AG04449 (cell line): ENCODE measurements at regions not wholly inside any gene's neighbourhood (a gene's known extent, or its start where the extent isn't known, plus 50 kb on each side); places are given as distances from the start of the nearest gene placed in this dataset.

Experiments used
- CTCF ChIA-PET: fragments of 350-600 bp; formaldehyde crosslinking; extraction: SDS; loops from one replicate; lab custom pipeline; 2021; ENCODE audit warnings: antibody characterized with exemption; lab: Yijun Ruan, JAX
- POLR2A ChIA-PET: fragments of 400-600, 350-600 bp; formaldehyde crosslinking; extraction: SDS; loops from one replicate; lab custom pipeline; 2020; ENCODE audit warnings: antibody characterized with exemption, inconsistent platforms; lab: Yijun Ruan, JAX
- DNase-seq: peaks from one replicate; pipeline ENCODE4 v3.0.0-alpha.2; 2010; ENCODE audit warnings: low read depth, low spot score
- H3K4me3 ChIP-seq: 2 replicates; pipeline ENCODE4 v1.5.1; 2011; ENCODE audit warnings: low read depth, mild to moderate bottlenecking, control low read depth, low read length
- CTCF ChIP-seq: IDR thresholded peaks from one replicate; pipeline ENCODE4 v1.5.1; 2011; ENCODE audit warnings: mild to moderate bottlenecking, moderate library complexity, low read length, control low read depth, inconsistent platforms; ENCODE audit not compliant: insufficient read depth; ENCODE audit errors: missing control alignments

- no peak for DNase-seq
- POLR2A ChIA-PET, result no interaction called here
- CTCF ChIA-PET, result no interaction called here
- H3K4me3 ChIP-seq, result no peak overlapping the region
- no peak for TF ChIP-seq CTCF
These were observed 87.1 kb upstream of the PLSCR4 start for GRCh38 chr3:146337991-146338390.

- ChIA-PET POLR2A (no interaction called here), CTCF (no interaction called here)
- no peak for DNase-seq
- no peak overlapping the region for H3K4me3 ChIP-seq
- no peak for TF ChIP-seq CTCF
These were observed 84.5 kb upstream of the PLSCR4 start for GRCh38 chr3:146335386-146335785.

GRCh38 chr3:146334151-146334550 is 83.2 kb upstream of the PLSCR4 start:
- ChIA-PET POLR2A (no interaction called here), CTCF (interaction anchor here (1.0 to 1.9 kb wide), 4 partner anchors 242 to 261 kb away, joined by 3 to 6 read pairs (median 5); no protein-coding TSS in a partner anchor)
- TF ChIP-seq CTCF, result no peak
- DNase-seq, result no peak
- H3K4me3 ChIP-seq, result no peak overlapping the region

- DNase-seq, result no peak
- CTCF ChIA-PET, result interaction anchor here (1.2 to 6.8 kb wide), 5 partner anchors 112 to 309 kb away, joined by 3 to 46 read pairs (median 8); no protein-coding TSS in a partner anchor
- no peak for TF ChIP-seq CTCF
- POLR2A ChIA-PET, result no interaction called here
- H3K4me3 ChIP-seq, result no peak overlapping the region
These were observed 81.1 kb upstream of the PLSCR4 start for GRCh38 chr3:146331967-146332366.

- ChIA-PET CTCF (interaction anchor here (0.6 to 6.8 kb wide), 50 partner anchors 10 to 540 kb away, joined by 3 to 208 read pairs (median 4); partner anchors contain the start of gene PLOD2), POLR2A (interaction anchor here (0.8 kb wide), 1 partner anchor 137 kb away, joined by 3 read pairs; no protein-coding TSS in a partner anchor)
- peak; percentile 26 for DNase-seq
- H3K4me3 ChIP-seq, result no peak overlapping the region
- peak; percentile 40 for TF ChIP-seq CTCF
These were observed 76.1 kb upstream of the PLSCR4 start for GRCh38 chr3:146326875-146327543.

- ChIA-PET POLR2A (no interaction called here), CTCF (interaction anchor here (0.8 to 4.6 kb wide), 5 partner anchors 11 to 136 kb away, joined by 3 to 208 read pairs (median 3); no protein-coding TSS in a partner anchor)
- TF ChIP-seq CTCF, result no peak
- H3K4me3 ChIP-seq, result no peak overlapping the region
- DNase-seq, result no peak
These were observed 74.3 kb upstream of the PLSCR4 start for GRCh38 chr3:146325170-146325569.
